ENCODE measurements at regions not wholly inside any gene's neighbourhood (a gene's known extent, or its start where the extent isn't known, plus 50 kb on each side); places are given as distances from the start of the nearest gene placed in this dataset.
A peak's percentile ranks its signal among the peaks of the same experiment; 100 is the strongest.
"Not testable (repeated sequence)": the region's sequence is repeated elsewhere in the genome, so short reads cannot be mapped to it uniquely, and the experiment has no call there.

GRCh38 chr11:106152013-106152412, 74.6 kb downstream of the AASDHPPT start:
- DNase-seq (ENCODE audit: low spot score) = no peak

GRCh38 chr11:106152824-106153223, 75.4 kb downstream of the AASDHPPT start:
- no peak for DNase-seq (ENCODE audit: low spot score)

- peak; percentile 53 for DNase-seq (ENCODE audit: low spot score)
Measured at GRCh38 chr11:106156290-106156937, 79.0 kb downstream of the AASDHPPT start.

GRCh38 chr11:106158406-106158805, 80.9 kb downstream of the AASDHPPT start:
- DNase-seq (ENCODE audit: low spot score) = no peak

- no peak for DNase-seq (ENCODE audit: low spot score)
Measured at GRCh38 chr11:106159836-106160235, 82.4 kb downstream of the AASDHPPT start.

GRCh38 chr11:106160494-106160893, 83.0 kb downstream of the AASDHPPT start:
- no peak for DNase-seq (ENCODE audit: low spot score)

- DNase-seq (ENCODE audit: low spot score) = no peak
Measured at GRCh38 chr11:106161775-106162634, 84.5 kb downstream of the AASDHPPT start.

GRCh38 chr11:106167085-106167484, 89.6 kb downstream of the AASDHPPT start:
- no peak for DNase-seq (ENCODE audit: low spot score)

GRCh38 chr11:106172386-106172991, 95.0 kb downstream of the AASDHPPT start:
- no peak for DNase-seq (ENCODE audit: low spot score)

GRCh38 chr11:106173291-106173690, 95.8 kb downstream of the AASDHPPT start:
- no peak for DNase-seq (ENCODE audit: low spot score)

GRCh38 chr11:106174003-106174402, 96.5 kb downstream of the AASDHPPT start:
- not testable (repeated sequence) for DNase-seq (ENCODE audit: low spot score)

- no peak for DNase-seq (ENCODE audit: low spot score)
Measured at GRCh38 chr11:106176817-106177216, 99.4 kb downstream of the AASDHPPT start.

- DNase-seq (ENCODE audit: low spot score) = no peak
Measured at GRCh38 chr11:106177311-106177710, 99.8 kb downstream of the AASDHPPT start.

- DNase-seq (ENCODE audit: low spot score) = no peak
Measured at GRCh38 chr11:106178361-106178760, 100.9 kb downstream of the AASDHPPT start.

GRCh38 chr11:106179048-106179447, 101.6 kb downstream of the AASDHPPT start:
- DNase-seq (ENCODE audit: low spot score) = no peak

GRCh38 chr11:106186630-106187029, 109.2 kb downstream of the AASDHPPT start:
- no peak for DNase-seq (ENCODE audit: low spot score)

GRCh38 chr11:106187860-106188456, 110.5 kb downstream of the AASDHPPT start:
- DNase-seq (ENCODE audit: low spot score) = no peak

GRCh38 chr11:106193956-106194355, 116.5 kb downstream of the AASDHPPT start:
- no peak for DNase-seq (ENCODE audit: low spot score)

GRCh38 chr11:106197438-106197837, 120.0 kb downstream of the AASDHPPT start:
- DNase-seq (ENCODE audit: low spot score) = no peak

- no peak for DNase-seq (ENCODE audit: low spot score)
Measured at GRCh38 chr11:106202935-106203620, 125.6 kb downstream of the AASDHPPT start.

GRCh38 chr11:106208760-106209159, 131.3 kb downstream of the AASDHPPT start:
- DNase-seq (ENCODE audit: low spot score) = no peak

- DNase-seq (ENCODE audit: low spot score) = no peak
Measured at GRCh38 chr11:106212081-106212480, 134.6 kb downstream of the AASDHPPT start.
